GM12892 (cell line): ENCODE measurements at regions not wholly inside any gene's neighbourhood (a gene's known extent, or its start where the extent isn't known, plus 50 kb on each side); places are given as distances from the start of the nearest gene placed in this dataset.

Experiments
- POLR2A ChIP-seq: IDR thresholded peaks from 2 replicates; pipeline ENCODE4 v1.6.1; 2011; ENCODE audit warnings: low read depth, low read length, control low read depth
- POLR2AphosphoS5 ChIP-seq: IDR thresholded peaks from 2 replicates; pipeline ENCODE4 v1.6.1; 2011; ENCODE audit warnings: low read depth, low read length, control low read depth

GRCh38 chr19:56966225-56966696, 125.7 kb upstream of the PEG3 start:
- TF ChIP-seq POLR2A: no peak
- no peak for TF ChIP-seq POLR2AphosphoS5
